WTC11 (cell line): ENCODE measurements at regions not wholly inside any gene's neighbourhood (a gene's known extent, or its start where the extent isn't known, plus 50 kb on each side); places are given as distances from the start of the nearest gene placed in this dataset.

Experiments used
- ATAC-seq: fragments of 200-7000 bp; cut with Tn5 transposase; 2 replicates; pipeline ENCODE4 v1.10.0; 2021; ENCODE audit warnings: mild to moderate bottlenecking, moderate library complexity
- CTCF ChIA-PET: fragments of 300-600 bp; sonication (Branson Sonifier 250); formaldehyde crosslinking; loops from one replicate; lab custom pipeline; 2021; ENCODE audit warnings: antibody characterized with exemption; lab: Charles Lee
- POLR2A ChIA-PET: fragments of 350-600 bp; sonication (Branson Sonifier 250); formaldehyde crosslinking; loops from one replicate; lab custom pipeline; 2021; ENCODE audit warnings: antibody characterized with exemption; lab: Charles Lee
- DNase-seq: peaks from one replicate; pipeline ENCODE4 v3.0.0; 2021; ENCODE audit warnings: low spot score
- H3K27ac Mint-ChIP-seq: 2 replicates; pipeline ENCODE4 v1.8.0; 2021; ENCODE audit warnings: mixed read lengths
- H3K27me3 Mint-ChIP-seq: 2 replicates; pipeline ENCODE4 v1.8.0; 2021; ENCODE audit warnings: low read depth, mild to moderate bottlenecking, moderate library complexity, mixed read lengths
- H3K36me3 Mint-ChIP-seq: 2 replicates; pipeline ENCODE4 v1.8.0; 2021; ENCODE audit warnings: mixed read lengths
- H3K4me1 Mint-ChIP-seq: 2 replicates; pipeline ENCODE4 v1.8.0; 2022; ENCODE audit warnings: mixed read lengths
- H3K4me3 Mint-ChIP-seq: 2 replicates; pipeline ENCODE4 v1.8.0; 2021; ENCODE audit warnings: mild to moderate bottlenecking, moderate library complexity, mixed read lengths
- H3K9me3 Mint-ChIP-seq: 2 replicates; pipeline ENCODE4 v1.8.0; 2021; ENCODE audit warnings: mixed read lengths
- ATF6 ChIP-seq: sonication (generic); formaldehyde crosslinking; IDR thresholded peaks from 2 replicates; pipeline ENCODE4 v1.8.1; 2023; ENCODE audit warnings: mild to moderate bottlenecking, missing genetic modification reagents
- JAZF1 ChIP-seq: fragments of 250-450 bp; sonication (Bioruptor Pico); IDR thresholded peaks from 2 replicates; pipeline ENCODE4 v1.9.0; 2021; ENCODE audit warnings: moderate library complexity, mild to moderate bottlenecking, inconsistent platforms
- JUN ChIP-seq: sonication (generic); formaldehyde crosslinking; IDR thresholded peaks from 2 replicates; pipeline ENCODE4 v1.8.0; 2023; ENCODE audit warnings: mild to moderate bottlenecking, missing genetic modification reagents
- SOX15 ChIP-seq: fragments of 250-450 bp; sonication (Bioruptor Pico); IDR thresholded peaks from 2 replicates; pipeline ENCODE4 v1.9.0; 2021; ENCODE audit warnings: mild to moderate bottlenecking
- SP1 ChIP-seq: sonication (generic); formaldehyde crosslinking; conservative IDR thresholded peaks from 2 replicates; pipeline ENCODE4 v1.8.1; 2022; ENCODE audit warnings: missing genetic modification reagents
- TEAD1 ChIP-seq: sonication (generic); formaldehyde crosslinking; IDR thresholded peaks from 2 replicates; pipeline ENCODE4 v1.8.0; 2022; ENCODE audit warnings: mild to moderate bottlenecking, missing genetic modification reagents
- ZBTB43 ChIP-seq: sonication (generic); formaldehyde crosslinking; IDR thresholded peaks from 2 replicates; pipeline ENCODE4 v1.8.1; 2023; ENCODE audit warnings: mild to moderate bottlenecking, missing genetic modification reagents
- ZNF396 ChIP-seq: fragments of 250-450 bp; sonication (Bioruptor Pico); IDR thresholded peaks from 2 replicates; pipeline ENCODE4 v1.8.0; 2021; ENCODE audit warnings: mild to moderate bottlenecking, moderate library complexity, borderline replicate concordance
- TF ChIP-seq, protein P1 (sequence below): sonication (generic); formaldehyde crosslinking; IDR thresholded peaks from 2 replicates; pipeline ENCODE4 v1.8.0; 2022; ENCODE audit warnings: mild to moderate bottlenecking, missing genetic modification reagents
- TF ChIP-seq, protein P2 (sequence below): fragments of 250-450 bp; sonication (Bioruptor Pico); IDR thresholded peaks from 2 replicates; pipeline ENCODE4 v1.8.0; 2021; ENCODE audit warnings: mild to moderate bottlenecking
- TF ChIP-seq, protein P3 (sequence below): fragments of 250-450 bp; sonication (Bioruptor Pico); conservative IDR thresholded peaks from 2 replicates; pipeline ENCODE4 v1.9.0; 2021; ENCODE audit warnings: mild to moderate bottlenecking

DNA sequence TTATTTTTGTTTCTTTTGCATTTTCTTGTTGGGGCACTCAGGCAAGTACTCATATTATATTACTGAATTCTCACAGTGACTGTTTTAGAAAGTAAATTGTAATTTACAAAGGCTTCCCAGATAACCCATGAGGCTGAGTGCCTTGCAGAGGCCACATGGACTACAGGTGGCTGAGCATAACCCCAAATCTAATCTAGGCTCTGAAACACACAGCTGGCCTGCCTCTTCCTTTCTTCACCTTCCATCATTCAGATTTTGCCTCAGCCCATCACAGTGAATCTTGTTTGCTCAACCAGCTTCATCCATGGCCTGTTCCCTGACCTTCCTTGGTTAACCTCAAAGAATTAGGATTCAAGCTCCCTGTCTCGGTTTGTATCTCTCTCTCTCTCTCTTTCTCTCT lies 78.5 kb upstream of the PRDM11 start (continued):
- TF ChIP-seq, protein P1, sequence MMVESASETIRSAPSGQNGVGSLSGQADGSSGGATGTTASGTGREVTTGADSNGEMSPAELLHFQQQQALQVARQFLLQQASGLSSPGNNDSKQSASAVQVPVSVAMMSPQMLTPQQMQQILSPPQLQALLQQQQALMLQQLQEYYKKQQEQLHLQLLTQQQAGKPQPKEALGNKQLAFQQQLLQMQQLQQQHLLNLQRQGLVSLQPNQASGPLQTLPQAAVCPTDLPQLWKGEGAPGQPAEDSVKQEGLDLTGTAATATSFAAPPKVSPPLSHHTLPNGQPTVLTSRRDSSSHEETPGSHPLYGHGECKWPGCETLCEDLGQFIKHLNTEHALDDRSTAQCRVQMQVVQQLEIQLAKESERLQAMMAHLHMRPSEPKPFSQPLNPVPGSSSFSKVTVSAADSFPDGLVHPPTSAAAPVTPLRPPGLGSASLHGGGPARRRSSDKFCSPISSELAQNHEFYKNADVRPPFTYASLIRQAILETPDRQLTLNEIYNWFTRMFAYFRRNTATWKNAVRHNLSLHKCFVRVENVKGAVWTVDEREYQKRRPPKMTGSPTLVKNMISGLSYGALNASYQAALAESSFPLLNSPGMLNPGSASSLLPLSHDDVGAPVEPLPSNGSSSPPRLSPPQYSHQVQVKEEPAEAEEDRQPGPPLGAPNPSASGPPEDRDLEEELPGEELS (CRISPR knock-in tag), result no peak
- no peak for TF ChIP-seq ZBTB43
- TF ChIP-seq ATF6 (CRISPR knock-in tag), result no peak
- no peak for TF ChIP-seq TEAD1
- no peak for TF ChIP-seq JUN (CRISPR knock-in tag)
- TF ChIP-seq, protein P2, sequence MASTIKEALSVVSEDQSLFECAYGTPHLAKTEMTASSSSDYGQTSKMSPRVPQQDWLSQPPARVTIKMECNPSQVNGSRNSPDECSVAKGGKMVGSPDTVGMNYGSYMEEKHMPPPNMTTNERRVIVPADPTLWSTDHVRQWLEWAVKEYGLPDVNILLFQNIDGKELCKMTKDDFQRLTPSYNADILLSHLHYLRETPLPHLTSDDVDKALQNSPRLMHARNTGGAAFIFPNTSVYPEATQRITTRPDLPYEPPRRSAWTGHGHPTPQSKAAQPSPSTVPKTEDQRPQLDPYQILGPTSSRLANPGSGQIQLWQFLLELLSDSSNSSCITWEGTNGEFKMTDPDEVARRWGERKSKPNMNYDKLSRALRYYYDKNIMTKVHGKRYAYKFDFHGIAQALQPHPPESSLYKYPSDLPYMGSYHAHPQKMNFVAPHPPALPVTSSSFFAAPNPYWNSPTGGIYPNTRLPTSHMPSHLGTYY (CRISPR knock-in tag), result no peak

GRCh38 chr11:45071232-45071631 lies 75.2 kb upstream of the PRDM11 start:
- Mint-ChIP-seq H3K9me3 (peaks cover 11% of the 10 kb centered on the region), H3K27ac (no peak overlapping the region), H3K36me3 (peaks cover 10% of the 10 kb centered on the region), H3K27me3 (peaks cover 4% of the 10 kb centered on the region; the same call in 1 of the 2 replicates), H3K4me3 (no peak overlapping the region), H3K4me1 (peaks cover 5% of the 10 kb centered on the region; the same call in 1 of the 2 replicates)
- no peak for TF ChIP-seq JAZF1 (CRISPR knock-in tag)
- TF ChIP-seq, protein P3, sequence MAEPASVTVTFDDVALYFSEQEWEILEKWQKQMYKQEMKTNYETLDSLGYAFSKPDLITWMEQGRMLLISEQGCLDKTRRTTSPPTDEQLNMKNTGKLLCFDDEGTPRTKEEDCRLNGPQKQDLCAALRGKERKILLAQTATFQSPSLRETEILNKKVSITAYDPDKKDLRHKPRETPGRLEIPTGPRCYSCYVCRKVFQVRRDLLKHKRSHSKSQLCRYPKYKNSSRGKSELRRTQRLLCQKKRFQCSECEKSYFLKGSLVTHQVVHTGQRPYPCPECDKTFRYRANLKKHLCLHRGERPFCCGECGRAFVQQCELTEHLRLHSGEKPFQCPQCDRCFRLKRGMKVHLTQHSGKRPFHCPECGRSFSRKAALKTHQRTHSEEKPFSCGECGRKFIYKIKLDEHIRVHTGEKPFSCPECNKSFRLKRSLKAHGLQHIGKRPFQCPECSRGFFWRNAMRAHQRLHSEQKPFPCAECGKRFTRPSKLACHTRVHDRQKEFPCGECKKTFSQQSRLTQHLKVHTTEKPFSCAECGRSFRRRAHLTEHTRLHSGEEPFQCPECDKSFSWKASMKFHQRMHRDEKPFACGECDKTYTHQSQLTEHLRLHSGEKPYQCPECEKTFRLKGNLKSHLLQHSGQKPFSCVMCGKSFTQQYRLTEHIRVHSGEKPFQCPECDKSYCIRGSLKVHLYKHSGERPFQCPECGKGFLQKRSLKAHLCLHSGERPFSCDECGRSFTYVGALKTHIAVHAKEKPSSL (CRISPR knock-in tag), result no peak
- DNase-seq (no peak), ATAC-seq (no peak)
- ChIA-PET POLR2A (no interaction called here), CTCF (interaction anchor here (1.1 kb wide), 1 partner anchor 49 kb away, joined by 3 read pairs; no protein-coding TSS in a partner anchor)

DNA sequence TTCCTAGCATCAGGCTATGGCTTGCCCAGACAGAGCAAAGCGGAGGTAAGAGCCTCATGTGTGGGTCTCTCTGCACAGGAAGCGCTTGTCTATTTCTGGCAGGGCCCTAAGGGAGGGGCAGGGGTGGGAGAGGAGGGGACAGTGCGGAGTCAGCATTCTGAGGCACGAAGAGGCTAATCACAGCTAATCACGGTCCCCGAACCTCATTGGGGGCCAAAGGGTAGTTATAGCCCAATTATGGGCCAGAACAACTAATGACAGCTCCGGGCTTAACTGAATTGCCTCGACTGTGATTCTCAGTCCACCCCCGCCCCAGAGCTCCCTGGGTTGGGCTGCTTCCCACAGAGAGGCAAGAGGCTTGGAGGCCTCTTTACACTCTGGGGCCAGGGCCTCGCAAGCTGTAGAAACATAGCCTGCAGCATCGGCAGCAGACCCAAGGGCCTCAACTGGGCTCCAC lies 72.7 kb upstream of the PRDM11 start:
- H3K4me1 Mint-ChIP-seq, result peaks cover 5% of the 10 kb centered on the region
- H3K9me3 Mint-ChIP-seq, result no peaks in the 10 kb centered on the region
- no peak overlapping the region for H3K27ac Mint-ChIP-seq
- no peak for TF ChIP-seq SOX15 (CRISPR knock-in tag)
- H3K27me3 Mint-ChIP-seq, result no peaks in the 10 kb centered on the region
- CTCF ChIA-PET, result interaction anchor here (0.8 to 4.1 kb wide), 7 partner anchors 9 to 146 kb away, joined by 3 to 17 read pairs (median 6); no protein-coding TSS in a partner anchor
- ATAC-seq (no peak; the same call in 1 of the 2 replicates), DNase-seq (no peak)
- POLR2A ChIA-PET, result interaction anchor here (0.6 to 1.0 kb wide), 2 partner anchors 12 to 17 kb away, joined by 3 read pairs; no protein-coding TSS in a partner anchor
- no peak overlapping the region for H3K4me3 Mint-ChIP-seq
- H3K36me3 Mint-ChIP-seq, result no peaks in the 10 kb centered on the region

GRCh38 chr11:45075519-45075918 lies 70.9 kb upstream of the PRDM11 start:
- no peak for ATAC-seq
- peaks cover 14% of the 10 kb centered on the region for H3K4me1 Mint-ChIP-seq
- TF ChIP-seq ZNF396 (CRISPR knock-in tag), result no peak
- TF ChIP-seq SP1 (CRISPR knock-in tag), result no peak
- no peak for TF ChIP-seq ATF6 (CRISPR knock-in tag)
- TF ChIP-seq, all 79 proteins: peak for 0
- H3K9me3 Mint-ChIP-seq, result no peaks in the 10 kb centered on the region
- no peak for DNase-seq
- ChIA-PET CTCF (interaction anchor here (4.1 kb wide), 1 partner anchor 139 kb away, joined by 17 read pairs; no protein-coding TSS in a partner anchor), POLR2A (no interaction called here)
- H3K36me3 Mint-ChIP-seq, result no peaks in the 10 kb centered on the region
- H3K4me3 Mint-ChIP-seq, result no peak overlapping the region
- H3K27ac Mint-ChIP-seq, result no peak overlapping the region
- H3K27me3 Mint-ChIP-seq, result no peaks in the 10 kb centered on the region; the same call in 1 of the 2 replicates
